GM10248 (cell line): ENCODE measurements at regions not wholly inside any gene's neighbourhood (a gene's known extent, or its start where the extent isn't known, plus 50 kb on each side); places are given as distances from the start of the nearest gene placed in this dataset.

Experiments used
- CTCF ChIA-PET: fragments of 300-600 bp; sonication (Branson Sonifier 250); formaldehyde crosslinking; extraction: SDS; loops from one replicate; lab custom pipeline; 2021; ENCODE audit warnings: antibody characterized with exemption; lab: Yijun Ruan, JAX
- POLR2A ChIA-PET: fragments of 350-650 bp; sonication (Branson Sonifier 250); formaldehyde crosslinking; extraction: SDS; loops from one replicate; lab custom pipeline; 2020; ENCODE audit warnings: antibody characterized with exemption; lab: Yijun Ruan, JAX
- DNase-seq: peaks from one replicate; pipeline ENCODE4 v3.0.0; 2012; ENCODE audit errors: extremely low spot score
- TF ChIP-seq, protein P1 (sequence below): IDR thresholded peaks from 2 replicates; pipeline ENCODE4 v1.5.1; 2012; ENCODE audit warnings: mild to moderate bottlenecking, low read depth; ENCODE audit errors: extremely low read depth, missing control alignments, control extremely low read depth

DNA sequence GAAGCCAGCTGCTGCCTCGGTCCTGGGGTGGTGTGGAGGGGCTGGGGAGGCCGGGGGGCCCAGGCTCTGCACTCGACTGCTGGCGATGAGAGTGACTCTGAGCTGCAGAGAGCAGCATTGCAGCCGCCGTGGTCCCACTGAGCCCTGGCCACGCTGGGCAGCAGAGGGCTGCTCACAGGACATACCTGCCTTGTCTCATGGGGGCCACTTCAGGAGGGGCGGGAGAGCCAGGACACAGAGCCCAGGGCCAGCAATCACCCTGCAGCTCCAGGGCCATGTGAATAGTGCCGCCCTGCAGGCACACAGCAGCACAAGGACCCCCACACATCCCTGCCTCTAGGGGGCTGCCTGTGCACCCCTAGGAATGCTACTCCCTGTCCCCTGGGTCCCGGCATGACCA lies 147.0 kb downstream of the CRYBB2 start:
- ChIA-PET CTCF (no interaction called here), POLR2A (no interaction called here)
- DNase-seq: no peak
- TF ChIP-seq, protein P1, sequence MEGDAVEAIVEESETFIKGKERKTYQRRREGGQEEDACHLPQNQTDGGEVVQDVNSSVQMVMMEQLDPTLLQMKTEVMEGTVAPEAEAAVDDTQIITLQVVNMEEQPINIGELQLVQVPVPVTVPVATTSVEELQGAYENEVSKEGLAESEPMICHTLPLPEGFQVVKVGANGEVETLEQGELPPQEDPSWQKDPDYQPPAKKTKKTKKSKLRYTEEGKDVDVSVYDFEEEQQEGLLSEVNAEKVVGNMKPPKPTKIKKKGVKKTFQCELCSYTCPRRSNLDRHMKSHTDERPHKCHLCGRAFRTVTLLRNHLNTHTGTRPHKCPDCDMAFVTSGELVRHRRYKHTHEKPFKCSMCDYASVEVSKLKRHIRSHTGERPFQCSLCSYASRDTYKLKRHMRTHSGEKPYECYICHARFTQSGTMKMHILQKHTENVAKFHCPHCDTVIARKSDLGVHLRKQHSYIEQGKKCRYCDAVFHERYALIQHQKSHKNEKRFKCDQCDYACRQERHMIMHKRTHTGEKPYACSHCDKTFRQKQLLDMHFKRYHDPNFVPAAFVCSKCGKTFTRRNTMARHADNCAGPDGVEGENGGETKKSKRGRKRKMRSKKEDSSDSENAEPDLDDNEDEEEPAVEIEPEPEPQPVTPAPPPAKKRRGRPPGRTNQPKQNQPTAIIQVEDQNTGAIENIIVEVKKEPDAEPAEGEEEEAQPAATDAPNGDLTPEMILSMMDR: no peak

DNA sequence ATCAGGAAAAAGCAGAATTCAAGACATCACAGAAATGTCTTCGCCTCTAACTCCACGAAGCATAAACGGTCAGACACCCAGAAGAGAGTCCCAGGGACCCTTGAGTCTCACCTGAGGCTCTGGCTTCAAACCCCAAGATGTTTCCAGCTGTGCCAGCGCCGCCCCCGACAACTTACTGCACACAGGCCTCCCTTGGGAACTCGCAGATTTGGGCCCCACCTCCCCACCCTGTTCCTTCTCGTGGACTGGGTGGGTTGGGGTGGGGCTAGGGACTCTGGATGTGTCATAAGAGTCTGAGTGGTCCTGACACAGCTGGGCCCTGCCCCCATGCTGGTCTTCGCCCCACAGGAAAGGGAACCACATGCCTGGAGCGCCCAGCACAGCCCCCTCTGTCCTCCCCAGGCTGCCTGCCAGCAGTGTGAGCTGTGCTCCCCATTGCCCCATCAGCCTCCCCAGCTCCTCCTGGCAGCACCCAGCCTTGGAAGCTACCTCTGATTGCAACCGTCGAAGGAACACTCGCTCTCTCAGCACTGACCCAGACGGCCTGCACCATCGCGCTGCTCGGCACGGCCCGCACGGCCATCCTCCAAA lies 147.5 kb downstream of the CRYBB2 start:
- DNase-seq: no peak
- TF ChIP-seq, protein P1: no peak
- ChIA-PET POLR2A (no interaction called here), CTCF (no interaction called here)

DNA sequence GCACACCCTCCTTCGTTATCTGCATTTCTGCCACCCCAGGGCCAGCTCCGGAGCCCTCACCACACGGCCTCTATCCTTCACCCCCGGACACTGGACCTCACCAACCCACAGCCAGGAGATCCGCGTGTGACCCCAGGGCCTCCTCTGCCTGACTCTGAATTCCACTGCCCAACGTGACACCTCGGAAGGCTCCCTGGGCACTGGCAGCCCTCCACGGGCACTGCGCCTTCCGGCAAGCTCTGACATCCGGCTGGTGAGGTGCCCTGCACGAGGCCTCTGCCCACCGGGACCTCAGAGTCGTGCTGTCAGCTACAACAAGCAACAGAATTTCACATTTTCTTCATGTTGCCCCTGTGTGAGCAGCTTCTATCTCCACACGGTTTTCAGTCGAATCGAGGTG lies 148.3 kb downstream of the CRYBB2 start:
- TF ChIP-seq, protein P1: no peak
- no peak for DNase-seq
- POLR2A ChIA-PET: no interaction called here
- CTCF ChIA-PET: no interaction called here

DNA sequence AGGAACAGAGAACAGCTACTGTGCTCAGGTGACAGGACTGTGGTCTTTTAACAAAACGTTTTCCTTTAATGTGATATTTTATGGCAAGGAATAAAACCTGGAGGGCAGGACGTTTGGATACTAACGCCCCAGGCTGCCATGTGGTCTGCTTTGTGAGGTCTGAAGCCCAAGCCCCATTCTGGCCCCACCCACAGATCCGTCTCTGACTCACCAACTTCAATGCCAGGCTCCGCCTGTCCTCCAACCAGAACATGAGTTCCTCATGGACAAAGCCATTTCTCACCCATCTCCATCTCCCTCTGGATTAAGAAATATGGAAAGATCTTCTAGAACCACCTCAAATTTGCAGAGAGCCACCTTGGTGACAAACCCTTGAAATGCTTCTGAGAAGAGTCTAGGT lies 148.8 kb downstream of the CRYBB2 start:
- ChIA-PET POLR2A (no interaction called here), CTCF (no interaction called here)
- TF ChIP-seq, protein P1: no peak
- no peak for DNase-seq

DNA sequence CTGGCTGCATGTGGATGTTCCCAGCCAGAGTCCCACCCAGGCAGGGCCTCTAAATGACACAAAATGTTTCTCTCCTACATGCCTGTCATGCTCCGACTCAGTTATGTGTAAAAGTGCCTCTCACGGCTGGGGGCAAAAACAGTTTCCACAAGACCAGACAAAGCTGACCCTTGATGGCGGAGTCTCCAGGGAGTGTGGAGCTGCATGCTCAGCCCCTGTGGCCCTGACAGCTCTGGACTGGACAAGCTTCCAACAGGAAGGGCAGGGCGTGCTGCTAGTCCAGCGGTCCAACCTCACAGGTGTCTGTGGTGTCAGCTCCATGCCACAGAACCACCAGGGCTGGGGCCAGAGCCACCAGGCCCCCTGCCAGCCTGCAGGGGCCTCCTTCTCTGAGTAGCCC lies 149.6 kb downstream of the CRYBB2 start:
- TF ChIP-seq, protein P1: no peak
- DNase-seq: no peak
- ChIA-PET POLR2A (no interaction called here), CTCF (no interaction called here)

DNA sequence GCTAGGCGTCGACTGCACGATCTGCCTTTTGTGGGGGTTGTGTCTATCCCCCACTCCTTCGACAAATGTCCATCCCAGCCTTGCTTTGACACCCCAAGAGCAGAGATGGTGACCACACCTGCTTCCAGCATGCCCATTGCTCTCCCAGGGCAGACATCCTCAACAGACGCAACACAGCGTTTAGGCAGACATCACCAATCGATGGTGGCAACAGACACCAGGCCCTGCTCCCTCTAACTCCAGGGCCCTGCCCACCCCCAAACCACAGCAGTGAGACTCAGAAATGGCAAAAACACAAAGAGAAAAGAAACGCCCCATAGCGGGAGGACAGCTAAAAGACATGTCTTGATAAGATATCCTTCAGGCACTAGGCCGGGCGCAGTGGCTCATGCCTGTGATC lies 150.9 kb downstream of the CRYBB2 start:
- ChIA-PET POLR2A (no interaction called here), CTCF (interaction anchor here (1.3 to 1.4 kb wide), 2 partner anchors 393 to 567 kb away, joined by 3 read pairs; no protein-coding TSS in a partner anchor)
- no peak for DNase-seq
- TF ChIP-seq, protein P1: no peak

DNA sequence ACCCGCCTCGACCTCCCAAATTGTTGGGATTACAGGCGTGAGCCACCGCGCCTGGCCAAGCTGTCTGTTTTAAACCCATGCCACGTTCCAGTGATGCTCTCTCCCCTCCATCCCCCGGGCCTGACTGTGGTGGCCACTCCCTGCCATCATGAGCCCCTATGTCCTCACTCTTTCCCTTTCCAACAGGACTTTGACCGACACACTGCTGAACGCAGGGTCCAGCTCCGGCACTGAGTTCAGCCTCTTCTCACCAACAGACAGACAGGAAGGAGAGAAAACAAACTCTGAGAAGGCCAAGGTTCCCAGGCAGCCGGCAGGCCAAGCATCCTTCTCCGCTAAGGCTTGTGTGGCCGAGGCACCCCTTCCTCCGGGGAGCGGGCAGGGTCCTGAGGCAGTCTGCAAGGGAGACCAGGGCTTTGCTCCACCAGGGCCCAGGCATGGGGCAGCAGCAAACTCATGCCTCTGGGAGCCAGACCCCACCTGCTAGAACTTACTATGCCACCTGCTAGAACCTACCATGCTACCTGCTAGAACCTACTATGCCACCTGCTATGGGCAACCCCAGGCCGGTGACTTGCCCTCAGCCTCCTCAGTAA lies 152.7 kb downstream of the CRYBB2 start:
- POLR2A ChIA-PET: interaction anchor here (0.6 kb wide), 1 partner anchor 19 kb away, joined by 3 read pairs; no protein-coding TSS in a partner anchor
- TF ChIP-seq, protein P1: no peak
- CTCF ChIA-PET: interaction anchor here (1.1 kb wide), 1 partner anchor 76 kb away, joined by 3 read pairs; no protein-coding TSS in a partner anchor
- no peak for DNase-seq
